ENCODE measurements at regions not wholly inside any gene's neighbourhood (a gene's known extent, or its start where the extent isn't known, plus 50 kb on each side); places are given as distances from the start of the nearest gene placed in this dataset.
A peak's percentile ranks its signal among the peaks of the same experiment; 100 is the strongest.

DNA sequence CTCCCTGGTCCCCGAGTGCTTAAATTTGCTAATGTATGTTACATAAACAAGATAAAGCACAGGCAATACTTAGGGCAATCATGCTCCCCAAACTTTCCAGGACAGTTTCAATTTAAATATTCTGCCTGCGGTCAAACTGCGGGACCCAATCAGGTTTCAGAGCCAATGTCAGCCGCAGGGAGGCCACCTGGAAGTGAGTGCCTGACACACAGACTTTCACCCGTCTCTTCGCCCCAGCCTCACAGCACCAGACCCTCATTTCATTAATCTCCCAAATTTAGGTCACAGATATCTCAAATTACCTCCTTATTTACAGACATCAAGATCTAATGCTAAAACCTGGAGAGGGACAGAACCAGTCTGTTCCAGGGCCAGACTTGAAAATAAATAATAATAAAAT lies 107.2 kb upstream of the ALDH1A3 start (continued):
- TF ChIP-seq, protein P1, sequence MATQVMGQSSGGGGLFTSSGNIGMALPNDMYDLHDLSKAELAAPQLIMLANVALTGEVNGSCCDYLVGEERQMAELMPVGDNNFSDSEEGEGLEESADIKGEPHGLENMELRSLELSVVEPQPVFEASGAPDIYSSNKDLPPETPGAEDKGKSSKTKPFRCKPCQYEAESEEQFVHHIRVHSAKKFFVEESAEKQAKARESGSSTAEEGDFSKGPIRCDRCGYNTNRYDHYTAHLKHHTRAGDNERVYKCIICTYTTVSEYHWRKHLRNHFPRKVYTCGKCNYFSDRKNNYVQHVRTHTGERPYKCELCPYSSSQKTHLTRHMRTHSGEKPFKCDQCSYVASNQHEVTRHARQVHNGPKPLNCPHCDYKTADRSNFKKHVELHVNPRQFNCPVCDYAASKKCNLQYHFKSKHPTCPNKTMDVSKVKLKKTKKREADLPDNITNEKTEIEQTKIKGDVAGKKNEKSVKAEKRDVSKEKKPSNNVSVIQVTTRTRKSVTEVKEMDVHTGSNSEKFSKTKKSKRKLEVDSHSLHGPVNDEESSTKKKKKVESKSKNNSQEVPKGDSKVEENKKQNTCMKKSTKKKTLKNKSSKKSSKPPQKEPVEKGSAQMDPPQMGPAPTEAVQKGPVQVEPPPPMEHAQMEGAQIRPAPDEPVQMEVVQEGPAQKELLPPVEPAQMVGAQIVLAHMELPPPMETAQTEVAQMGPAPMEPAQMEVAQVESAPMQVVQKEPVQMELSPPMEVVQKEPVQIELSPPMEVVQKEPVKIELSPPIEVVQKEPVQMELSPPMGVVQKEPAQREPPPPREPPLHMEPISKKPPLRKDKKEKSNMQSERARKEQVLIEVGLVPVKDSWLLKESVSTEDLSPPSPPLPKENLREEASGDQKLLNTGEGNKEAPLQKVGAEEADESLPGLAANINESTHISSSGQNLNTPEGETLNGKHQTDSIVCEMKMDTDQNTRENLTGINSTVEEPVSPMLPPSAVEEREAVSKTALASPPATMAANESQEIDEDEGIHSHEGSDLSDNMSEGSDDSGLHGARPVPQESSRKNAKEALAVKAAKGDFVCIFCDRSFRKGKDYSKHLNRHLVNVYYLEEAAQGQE (IDR thresholded peaks at IDR 0.05; ENCODE audit: unreplicated experiment), result no peak

DNA sequence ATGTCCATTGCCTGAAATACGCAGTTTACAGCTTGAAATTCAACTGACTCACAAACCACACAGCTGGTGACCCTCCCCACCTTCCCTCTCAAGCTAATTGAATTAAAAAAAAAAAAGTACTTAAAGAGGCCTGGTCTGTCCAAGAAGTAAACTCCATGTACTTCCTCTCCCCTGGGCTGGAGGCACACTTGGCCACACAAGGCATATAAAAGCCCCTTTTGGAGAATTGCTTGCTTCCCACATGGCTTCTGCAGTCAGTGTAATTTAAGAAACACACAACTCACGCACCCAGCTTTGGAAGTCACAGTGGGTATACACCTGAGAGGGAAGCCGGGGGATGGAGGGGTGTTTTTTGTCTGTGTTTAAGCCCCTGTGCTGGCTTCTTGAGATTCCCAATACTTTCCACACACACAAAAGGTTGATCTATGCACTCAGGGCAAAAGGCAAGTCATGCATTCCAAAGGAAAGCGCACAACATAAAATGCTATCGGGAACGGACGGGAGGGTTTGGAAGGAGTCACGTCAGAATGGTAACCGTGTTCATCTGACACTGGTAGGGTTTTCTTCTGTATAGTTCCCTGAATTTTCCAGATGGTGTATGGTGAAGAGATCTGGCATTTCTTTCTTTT lies 106.6 kb upstream of the ALDH1A3 start:
- Histone ChIP-seq H3K79me2 (replicated peaks; ENCODE audit: insufficient read depth) (no peaks in the 10 kb centered on the region), H3F3A (replicated peaks; ENCODE audit: low read depth) (no peaks in the 10 kb centered on the region), H3K4me3 (no peak overlapping the region), H3K27ac (ENCODE audit: low read depth) (no peak overlapping the region), H4K20me1 (replicated peaks; ENCODE audit: insufficient read depth) (no peaks in the 10 kb centered on the region), H3K4me1 (ENCODE audit: insufficient read depth) (peaks cover 11% of the 10 kb centered on the region), H2AFZ (peak overlapping the region; percentile 89), H3K36me3 (ENCODE audit: insufficient read depth) (no peaks in the 10 kb centered on the region), H3K27me3 (ENCODE audit: insufficient read depth) (no peaks in the 10 kb centered on the region), H3K4me2 (peak overlapping the region; percentile 60; the same call in 1 of the 2 replicates), H3K9me2 (ENCODE audit: insufficient read depth) (no peaks in the 10 kb centered on the region)
- peaks cover 11% of the 10 kb centered on the region for H3K4me1 Mint-ChIP-seq
- H3K27ac Mint-ChIP-seq, result peak overlapping the region; percentile 21
- ATAC-seq, result no peak; the same call in 2 of the 3 replicates
- H3K4me3 Mint-ChIP-seq, result no peak overlapping the region
- peaks cover 3% of the 10 kb centered on the region for H3K27me3 Mint-ChIP-seq (ENCODE audit: insufficient read depth, low read depth, poor library complexity)
- peaks cover 9% of the 10 kb centered on the region; the same call in 2 of the 3 replicates for H3K36me3 Mint-ChIP-seq (ENCODE audit: low read depth)
- H3K9me3 Mint-ChIP-seq, result peaks cover 17% of the 10 kb centered on the region
- DNase-seq (ENCODE audit: low spot score), result no peak
- TF ChIP-seq CTCF (conservative IDR thresholded peaks at IDR 0.05; ENCODE audit: low read depth in 2 of 2) (no peak), CREB1 (CRISPR knock-in tag; IDR thresholded peaks at IDR 0.05; ENCODE audit: low read depth) (no peak), STAT1 (IDR thresholded peaks at IDR 0.05; ENCODE audit: unreplicated experiment) (no peak), JUNB (IDR thresholded peaks at IDR 0.05; ENCODE audit: unreplicated experiment) (no peak), POLR2AphosphoS5 (IDR thresholded peaks at IDR 0.05; ENCODE audit: low read depth) (no peak), ZNF462 (CRISPR knock-in tag; IDR thresholded peaks at IDR 0.05) (no peak), ETS1 (IDR thresholded peaks at IDR 0.05) (no peak), EZH2 (IDR thresholded peaks at IDR 0.05; ENCODE audit: low read depth, unreplicated experiment) (no peak), EZH2phosphoT487 (IDR thresholded peaks at IDR 0.05; ENCODE audit: unreplicated experiment) (no peak), NANOG (IDR thresholded peaks at IDR 0.05; ENCODE audit: borderline replicate concordance) (no peak), ZNF331 (CRISPR knock-in tag; IDR thresholded peaks at IDR 0.05; ENCODE audit: low read depth) (no peak)

Measured in GM23338 (cell line).